ENCODE measurements at regions not wholly inside any gene's neighbourhood (a gene's known extent, or its start where the extent isn't known, plus 50 kb on each side); places are given as distances from the start of the nearest gene placed in this dataset.
A peak's percentile ranks its signal among the peaks of the same experiment; 100 is the strongest.
"Not testable (repeated sequence)": the region's sequence is repeated elsewhere in the genome, so short reads cannot be mapped to it uniquely, and the experiment has no call there.

DNA sequence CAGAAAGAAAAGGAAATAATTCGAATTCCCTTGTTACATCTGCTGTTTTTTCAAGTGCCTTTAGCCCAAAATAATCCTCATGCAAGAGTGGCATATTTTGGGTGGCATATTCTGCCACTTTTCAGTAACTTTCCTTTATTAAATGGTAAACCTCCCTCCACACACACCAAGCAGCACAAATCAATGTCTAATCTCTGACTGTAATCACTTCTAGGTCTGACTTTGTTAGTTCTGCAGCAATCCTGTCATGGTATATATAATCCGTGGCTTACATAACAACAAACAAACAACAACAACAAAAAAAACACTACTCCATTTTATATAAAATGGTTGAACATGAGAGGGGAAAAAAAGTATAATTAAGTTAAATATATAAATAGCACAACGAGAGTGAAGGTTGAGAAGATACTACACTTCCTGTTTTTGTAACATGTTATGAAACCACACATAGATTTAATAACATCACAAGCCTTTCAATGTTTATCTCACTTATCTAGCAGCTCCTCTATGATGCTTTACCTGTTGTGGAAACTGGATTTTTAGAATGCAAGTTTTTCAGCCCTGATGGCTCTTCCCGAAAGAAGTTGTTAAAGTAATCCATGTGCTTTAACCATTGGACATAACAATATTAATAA lies 715.4 kb downstream of the GRXCR1 start:
- no peak for DNase-seq (ENCODE audit: low spot score)

DNA sequence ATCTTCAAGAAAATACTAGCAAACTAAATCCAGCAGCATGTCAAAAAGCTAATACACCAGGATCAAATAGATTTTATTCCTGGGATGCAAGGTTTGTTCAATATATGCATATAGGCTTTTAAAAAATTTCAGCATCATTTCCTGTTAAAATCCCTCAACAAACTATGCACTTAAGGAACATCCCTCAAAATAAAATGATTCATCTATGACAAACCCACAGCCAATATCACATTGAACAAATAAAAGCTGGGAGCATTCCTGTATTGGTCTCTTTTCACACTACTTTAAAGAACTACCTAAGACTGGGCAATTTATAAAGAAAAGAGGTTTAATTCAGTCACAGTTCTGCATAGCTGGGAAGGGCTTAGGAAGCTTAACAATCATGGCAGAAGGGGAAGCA lies 726.7 kb downstream of the GRXCR1 start:
- no peak for DNase-seq (ENCODE audit: low spot score)

DNA sequence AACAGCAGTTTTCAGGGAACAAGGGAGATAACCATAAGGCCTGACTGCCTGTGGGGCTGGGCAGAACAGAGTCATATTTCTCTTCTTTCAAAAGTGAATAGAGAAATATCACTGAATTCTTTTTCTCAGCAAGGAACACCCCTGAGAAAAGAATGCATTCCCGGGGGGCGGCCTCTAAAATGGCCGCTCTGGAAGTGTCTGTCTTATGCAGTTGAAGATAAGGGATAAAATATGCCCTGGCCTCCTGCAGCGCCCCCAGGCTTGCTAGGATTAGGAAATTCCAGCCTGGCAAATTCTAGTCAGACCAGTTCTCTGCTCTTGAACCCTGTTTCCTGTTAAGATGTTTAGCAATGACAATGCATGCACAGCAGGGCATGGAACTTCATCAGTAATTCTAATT lies 745.4 kb downstream of the GRXCR1 start:
- DNase-seq (ENCODE audit: low spot score) = not testable (repeated sequence)

DNA sequence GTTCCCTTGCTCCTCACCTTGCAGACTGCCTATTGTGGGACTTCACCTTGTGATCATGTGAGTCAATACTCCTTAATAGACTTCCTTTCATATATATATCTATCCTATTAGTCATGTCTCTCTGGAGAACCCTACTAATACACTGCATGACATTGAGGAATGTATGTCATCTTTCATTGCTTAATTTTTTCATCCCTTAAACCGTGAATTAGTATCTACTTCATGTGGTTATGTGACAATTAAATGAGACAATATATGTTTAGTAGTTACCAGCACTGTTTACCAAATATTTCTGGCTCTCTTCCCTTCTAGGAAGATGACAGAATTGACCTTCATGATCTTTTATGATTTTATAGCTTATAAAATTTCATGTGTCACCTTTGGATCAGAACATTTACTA lies 759.5 kb downstream of the GRXCR1 start:
- DNase-seq (ENCODE audit: low spot score) = no peak

DNA sequence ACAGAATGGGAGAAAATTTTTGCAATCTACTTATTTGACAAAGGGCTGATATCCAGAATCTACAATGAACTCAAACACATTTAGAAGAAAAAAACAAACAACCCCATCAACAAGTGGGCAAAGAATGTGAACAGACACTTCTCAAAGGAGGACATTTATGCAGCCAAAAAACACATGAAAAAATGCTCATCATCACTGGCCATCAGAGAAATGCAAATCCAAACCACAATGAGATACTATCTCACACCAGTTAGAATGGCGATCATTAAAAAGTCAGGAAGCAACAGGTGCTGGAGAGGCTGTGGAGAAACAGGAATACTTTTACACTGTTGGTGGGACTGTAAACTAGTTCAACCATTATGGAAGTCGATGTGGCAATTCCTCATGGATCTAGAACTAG lies 767.0 kb downstream of the GRXCR1 start:
- DNase-seq (ENCODE audit: low spot score) = not testable (repeated sequence)

DNA sequence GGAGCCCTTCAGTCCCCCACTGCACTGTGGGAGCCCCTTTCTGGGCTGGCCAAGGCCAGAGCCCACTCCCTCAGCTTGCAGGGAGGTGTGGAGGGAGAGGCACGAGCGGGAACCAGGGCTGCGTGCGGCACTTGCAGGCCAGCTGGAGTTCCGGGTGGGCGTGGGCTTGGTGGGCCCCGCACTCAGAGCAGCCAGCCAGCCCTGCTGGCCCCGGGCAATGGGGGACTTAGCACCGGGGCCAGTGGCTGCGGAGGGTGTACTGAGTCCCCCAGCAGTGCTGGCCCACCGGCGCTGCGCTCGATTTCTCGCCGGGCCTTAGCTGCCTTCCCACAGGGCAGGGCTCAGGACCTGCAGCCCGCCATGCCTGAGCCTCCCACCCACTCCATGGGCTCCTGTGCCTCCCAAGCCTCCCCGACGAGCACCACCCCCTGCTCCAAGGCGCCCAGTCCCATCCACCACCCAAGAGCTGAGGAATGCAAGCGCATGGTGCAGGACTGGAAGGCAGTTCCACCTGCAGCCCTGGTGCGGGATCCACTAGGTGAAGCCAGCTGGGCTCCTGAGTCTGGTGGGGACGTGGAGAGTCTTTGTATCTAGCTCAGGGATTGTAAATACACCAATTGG lies 776.2 kb downstream of the KCTD8 start:
- DNase-seq (ENCODE audit: low spot score) = not testable (repeated sequence)

DNA sequence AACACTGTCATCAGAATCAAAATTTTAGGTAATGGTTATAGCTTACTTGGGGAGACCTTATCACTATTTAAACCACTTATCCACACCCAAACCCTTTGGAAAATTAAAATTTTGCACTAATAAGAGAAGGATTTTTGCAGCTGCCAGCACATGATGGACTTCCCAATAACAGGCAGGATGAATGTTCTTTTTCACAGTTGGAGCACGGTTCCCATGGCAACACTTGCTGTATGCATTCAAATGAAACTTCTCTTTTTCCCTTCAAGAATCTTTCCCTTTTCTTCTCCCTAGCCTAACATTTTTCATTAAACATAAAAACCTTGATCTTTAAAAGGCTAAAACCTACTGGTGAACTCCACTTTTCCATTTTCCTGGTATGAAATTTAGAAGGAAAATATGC lies 768.2 kb downstream of the KCTD8 start:
- DNase-seq (ENCODE audit: low spot score) = no peak

DNA sequence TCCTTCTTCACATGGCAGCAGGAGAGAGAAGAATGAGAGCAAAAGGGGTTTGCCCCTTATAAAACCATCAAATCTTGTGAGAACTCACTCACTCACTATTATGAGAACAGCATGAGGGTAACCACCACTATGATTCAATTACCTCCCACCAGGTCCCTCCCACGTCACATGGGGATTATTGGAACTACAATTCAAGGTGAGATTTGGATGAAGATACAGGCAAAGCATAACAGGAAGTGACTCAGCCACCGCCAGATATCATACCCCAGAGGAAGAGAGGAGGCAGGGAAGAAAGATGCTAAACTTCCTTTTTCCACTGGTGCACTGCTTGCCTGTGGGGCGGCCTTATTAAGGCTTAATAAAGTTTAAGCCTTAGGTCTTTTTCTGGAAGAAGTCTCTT lies 766.1 kb downstream of the KCTD8 start:
- DNase-seq (ENCODE audit: low spot score) = no peak

DNA sequence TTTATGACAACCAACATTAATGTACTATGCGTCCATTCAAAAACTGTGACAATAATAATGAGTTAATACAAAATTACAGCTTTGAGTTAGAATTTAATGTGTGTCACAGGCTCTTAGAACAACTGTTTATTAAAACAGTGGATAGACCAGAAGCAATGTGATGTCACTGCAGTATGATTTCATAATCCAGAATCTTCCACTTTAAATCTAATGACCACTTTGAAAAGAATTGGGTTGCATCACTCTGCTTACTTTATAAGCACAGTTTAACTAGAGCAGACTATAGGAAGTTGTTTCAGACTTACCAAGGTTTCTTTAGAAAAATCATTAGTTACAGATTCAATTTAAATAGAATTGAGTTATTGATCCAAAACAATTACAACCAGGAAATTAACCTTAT lies 758.5 kb downstream of the KCTD8 start:
- no peak for DNase-seq (ENCODE audit: low spot score)

DNA sequence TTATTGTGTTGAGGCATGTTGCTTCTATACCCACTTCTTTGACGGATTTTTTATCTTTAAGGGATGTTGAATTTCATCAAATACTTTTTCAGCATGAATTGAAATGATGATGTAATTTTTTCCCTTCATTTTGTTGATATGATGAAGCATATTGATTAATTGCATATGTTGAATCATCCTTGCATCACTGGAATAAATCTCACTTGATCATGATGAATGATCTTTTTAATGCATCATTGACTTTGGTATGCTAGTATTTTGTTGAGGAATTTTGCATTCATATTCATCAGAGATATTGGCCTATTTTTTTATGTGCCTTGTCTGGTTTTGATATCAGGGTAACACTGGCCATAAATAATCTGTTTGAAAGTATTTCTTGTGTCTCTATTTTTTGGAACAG lies 754.7 kb downstream of the KCTD8 start:
- DNase-seq (ENCODE audit: low spot score) = no peak

DNA sequence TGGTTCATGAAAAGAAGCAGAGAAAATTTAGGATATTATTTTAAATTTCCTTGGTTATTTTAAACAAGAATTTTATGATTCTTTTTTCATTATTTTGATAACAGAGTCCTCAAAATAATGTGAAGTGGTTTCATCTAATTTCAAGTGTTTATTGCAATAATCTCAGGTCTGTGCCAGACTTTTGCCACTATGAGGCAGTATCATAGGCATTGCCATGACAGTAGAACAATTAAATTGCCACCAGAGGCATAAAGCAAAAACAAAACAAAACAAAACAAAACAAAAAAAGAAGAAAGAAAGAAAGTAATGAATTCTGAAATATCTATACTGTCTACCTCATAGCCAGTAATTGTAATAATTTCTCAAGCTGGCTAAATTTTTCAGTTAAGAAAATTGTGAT lies 739.2 kb downstream of the KCTD8 start:
- DNase-seq (ENCODE audit: low spot score) = no peak

DNA sequence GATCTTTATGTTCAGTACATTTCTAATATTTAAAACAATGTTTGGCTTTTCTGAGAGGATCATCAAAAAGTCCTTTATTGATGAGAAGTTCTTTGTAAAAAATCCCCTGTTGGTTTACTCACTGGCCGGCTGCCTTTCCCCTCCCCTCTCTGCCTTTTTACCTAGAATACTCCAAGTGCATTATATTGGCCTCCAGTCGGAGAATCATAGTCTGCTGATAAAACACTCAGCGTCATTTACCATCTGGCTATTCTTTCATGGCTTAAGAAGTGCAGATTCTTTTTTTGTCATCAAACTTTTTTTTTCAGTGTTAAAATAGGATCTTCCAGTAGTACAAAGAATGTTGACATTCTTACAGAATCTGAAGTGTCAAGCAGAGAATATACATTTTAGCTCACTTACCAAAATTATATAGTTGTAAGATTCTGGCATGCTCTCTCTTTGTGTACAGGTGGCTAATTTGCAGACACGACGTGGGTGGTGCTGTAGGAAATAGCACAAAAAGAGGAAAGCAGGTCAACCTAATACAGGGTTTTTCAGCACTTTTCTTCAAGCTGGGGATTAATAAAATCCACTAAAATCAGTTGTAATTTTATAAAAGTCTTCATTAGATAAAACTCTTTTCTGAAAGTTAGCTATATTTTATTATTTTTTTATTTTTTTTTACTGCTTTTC lies 731.8 kb downstream of the KCTD8 start:
- DNase-seq (ENCODE audit: low spot score) = no peak

DNA sequence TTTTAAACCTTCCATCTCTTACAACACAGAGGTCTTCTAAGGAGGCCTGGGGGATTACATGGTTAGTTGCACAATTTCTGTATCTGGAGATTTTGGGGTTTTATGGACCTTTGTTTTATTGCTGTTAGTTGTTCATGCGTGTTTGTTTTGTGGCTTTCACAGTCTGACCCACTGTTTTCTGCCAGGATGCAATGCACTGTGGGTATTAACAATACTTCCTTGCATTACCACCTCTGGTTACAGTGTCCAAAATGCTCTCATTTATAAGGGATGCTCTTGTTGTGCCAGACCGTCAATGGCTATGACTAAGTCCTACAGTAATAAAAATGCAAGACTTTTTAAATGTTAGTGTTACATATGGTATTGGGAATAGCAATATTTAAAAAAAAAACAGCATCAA lies 730.2 kb downstream of the KCTD8 start:
- DNase-seq (ENCODE audit: low spot score) = no peak

DNA sequence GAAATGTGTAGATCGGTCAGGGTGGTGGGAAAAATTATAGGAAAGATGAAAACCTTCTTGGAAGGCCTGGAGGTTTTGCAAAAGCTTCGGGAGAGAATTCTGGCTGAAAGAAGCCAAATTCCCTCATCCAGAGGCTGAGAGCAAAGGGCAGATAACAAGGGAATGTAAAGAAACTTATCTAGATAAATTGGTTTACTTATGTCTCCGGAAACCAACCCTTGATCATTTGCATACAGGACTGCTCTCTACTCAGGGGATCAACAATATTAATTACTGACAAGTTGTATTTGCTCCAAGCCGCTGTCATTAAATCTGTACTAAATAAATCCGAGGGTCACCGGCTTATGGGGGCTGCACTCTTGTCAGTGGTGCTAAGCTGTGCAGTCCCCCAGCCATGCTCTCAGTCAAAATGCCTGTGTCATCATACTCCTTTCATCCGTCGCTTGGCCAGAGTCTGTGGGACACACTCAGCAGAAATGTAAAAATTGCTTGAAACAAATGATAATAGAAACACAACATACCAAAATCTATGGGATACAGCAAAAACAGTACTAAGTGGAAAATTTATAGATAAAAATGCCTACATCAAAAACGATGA lies 715.7 kb downstream of the KCTD8 start:
- no peak for DNase-seq (ENCODE audit: low spot score)

DNA sequence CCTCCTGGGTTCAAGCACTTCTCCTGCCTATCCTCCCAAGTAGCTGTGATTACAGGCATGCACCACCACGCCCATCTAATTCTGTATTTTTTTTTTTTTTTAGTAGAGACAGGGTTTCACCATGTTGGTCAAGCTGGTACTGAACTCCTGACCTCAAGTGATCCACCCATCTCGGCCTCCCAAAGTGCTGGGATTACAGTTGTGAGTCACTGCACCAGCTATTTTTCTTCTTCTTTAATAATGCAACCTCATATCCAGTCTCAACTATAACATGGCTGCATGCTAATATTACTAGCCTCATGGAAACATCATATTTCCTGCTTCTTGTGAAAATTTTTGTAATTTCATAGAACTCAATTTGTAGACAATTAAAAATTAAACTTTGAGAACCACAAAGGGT lies 706.5 kb downstream of the KCTD8 start:
- DNase-seq (ENCODE audit: low spot score) = no peak

DNA sequence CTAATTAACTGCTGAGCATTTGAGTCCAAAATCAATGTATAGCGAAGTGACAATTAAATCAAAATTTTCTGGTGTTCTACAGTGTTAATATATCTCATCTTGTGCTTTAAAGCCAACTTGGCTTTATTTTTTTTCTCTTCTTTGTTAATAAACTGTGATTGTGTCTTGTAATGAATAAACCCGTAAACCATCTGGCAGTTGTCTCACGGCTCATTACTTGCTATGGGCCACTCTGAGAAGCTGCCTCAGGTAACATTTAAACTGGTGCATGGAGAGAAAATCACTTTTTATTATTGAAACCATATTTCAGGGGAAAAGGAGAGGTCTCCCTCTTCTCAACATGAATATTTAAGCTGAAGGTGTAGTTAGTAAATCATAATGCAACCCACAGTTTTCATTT lies 694.0 kb downstream of the KCTD8 start:
- DNase-seq (ENCODE audit: low spot score) = no peak

DNA sequence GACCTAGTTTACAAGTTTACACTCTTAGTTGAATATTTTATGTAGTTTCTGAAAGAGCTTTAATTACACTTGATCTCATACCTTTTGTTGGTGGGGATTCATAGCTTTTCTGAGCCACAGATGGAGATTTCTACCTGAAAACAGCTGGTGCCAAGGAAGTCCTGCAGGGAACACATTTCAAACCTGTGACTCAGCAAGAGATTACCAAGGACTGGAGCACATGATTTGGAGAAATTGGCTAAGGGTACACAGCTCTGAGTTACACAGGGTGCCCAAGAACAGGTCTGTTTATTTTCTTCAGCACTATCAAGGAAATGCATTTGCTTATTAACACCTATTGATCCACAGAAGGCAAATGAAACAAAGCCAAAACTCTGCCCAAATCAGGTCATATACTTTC lies 691.5 kb downstream of the KCTD8 start:
- no peak for DNase-seq (ENCODE audit: low spot score)

DNA sequence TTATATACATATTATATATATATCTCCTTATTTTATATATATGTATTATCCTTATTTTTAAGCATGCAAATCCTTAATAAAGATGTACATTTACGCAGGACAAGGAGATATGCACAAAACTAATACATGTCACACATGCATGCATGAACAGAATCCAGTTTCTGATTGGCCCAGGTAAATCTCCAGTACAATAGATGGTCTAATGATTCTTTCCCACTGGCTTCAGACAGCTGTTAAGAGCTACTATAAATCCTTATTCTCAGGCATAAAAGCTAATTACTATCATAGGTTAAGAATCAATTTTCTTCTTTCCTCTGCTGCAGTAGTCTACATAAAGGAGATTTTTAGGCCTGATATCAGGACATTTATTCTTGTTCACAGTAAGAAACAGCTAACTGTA lies 689.8 kb downstream of the KCTD8 start:
- no peak for DNase-seq (ENCODE audit: low spot score)

DNA sequence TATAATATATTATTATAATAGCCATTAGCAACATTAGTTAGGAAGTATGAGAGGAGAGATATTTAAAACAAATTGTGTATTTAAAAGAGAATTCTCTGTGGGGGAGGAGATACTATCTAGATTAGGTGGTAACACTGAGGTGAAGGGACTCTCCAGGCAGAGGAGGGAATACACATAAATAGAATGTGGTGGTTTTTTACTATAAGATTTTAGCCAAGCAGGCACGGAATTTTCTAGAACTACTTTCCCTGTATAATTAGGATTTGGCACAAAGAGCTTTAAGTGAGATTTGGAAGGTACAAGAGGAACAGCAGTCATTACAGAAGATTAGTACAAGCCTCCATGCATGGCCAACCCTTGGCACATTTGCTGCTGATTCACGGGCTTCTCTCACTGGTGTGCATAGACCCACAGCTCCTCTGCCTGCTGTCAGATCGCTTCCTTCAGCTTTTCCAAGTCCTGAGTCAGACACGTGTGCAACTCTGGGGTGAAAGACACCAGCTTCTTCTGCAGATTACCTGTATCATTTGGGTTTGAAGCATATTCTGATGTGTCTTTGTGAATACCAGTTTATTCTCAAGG lies 685.5 kb downstream of the KCTD8 start:
- no peak for DNase-seq (ENCODE audit: low spot score)

DNA sequence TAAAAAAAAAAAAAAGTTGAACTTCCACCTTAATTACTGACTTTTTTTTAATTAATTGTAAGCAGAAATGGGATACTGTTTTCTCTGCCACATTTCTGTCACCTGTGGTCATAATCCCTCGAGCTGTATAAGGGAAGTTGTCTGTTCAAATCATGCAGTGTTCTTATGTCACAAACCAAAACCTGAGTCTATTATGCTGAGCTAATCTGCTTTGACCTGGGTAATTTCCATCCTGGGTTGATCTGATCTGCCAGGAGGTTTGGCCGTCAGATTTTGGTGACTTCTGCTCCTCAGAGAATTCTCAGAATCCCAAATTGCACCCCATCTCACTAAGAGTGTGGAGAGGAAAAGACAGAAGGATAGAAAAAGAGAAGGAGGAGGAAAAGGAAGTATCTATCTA lies 683.1 kb downstream of the KCTD8 start:
- DNase-seq (ENCODE audit: low spot score) = no peak

DNA sequence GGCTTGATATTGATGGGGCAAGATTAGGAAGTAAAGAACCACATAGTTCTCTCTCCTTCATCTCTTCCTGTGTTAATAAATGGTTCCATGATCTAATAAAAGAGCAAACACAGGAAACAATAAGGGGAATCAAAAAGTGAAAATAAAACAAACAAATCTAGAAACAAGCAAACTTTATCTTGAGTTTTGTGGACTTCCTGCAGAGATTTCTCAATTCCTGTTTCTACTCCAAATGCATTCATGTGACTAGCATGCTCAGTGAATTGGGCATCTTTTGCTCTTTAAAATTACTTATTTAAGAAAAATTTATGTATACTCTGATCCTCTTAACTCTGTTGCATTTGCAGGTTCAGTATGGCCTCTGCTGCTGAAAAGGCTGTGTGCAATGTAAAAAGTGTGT lies 682.0 kb downstream of the KCTD8 start:
- DNase-seq (ENCODE audit: low spot score) = no peak

DNA sequence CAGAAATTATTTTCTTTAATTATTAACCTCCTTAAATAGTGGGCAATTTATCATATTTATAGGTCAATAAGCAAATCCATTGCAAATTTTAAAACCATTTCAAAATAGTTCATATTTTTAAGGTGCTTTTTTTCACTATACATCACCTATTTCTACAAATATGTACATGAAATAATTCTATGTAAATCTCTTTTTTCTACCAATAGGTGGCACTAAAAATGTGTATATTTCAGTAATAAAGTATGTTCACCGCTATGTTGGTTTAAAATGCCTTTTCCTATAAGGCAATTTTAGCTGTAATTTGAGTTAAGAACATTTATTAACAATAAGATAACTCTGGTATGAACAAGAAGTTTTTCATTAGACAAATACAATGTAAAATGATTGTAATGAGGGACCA lies 672.2 kb downstream of the KCTD8 start:
- DNase-seq (ENCODE audit: low spot score) = peak; percentile 10
